Esophagus (tissue), 2 donors: ENCODE measurements at regions not wholly inside any gene's neighbourhood (a gene's known extent, or its start where the extent isn't known, plus 50 kb on each side); places are given as distances from the start of the nearest gene placed in this dataset.

Experiments used
- H3K27ac ChIP-seq, 2 donors: one replicate each; pipeline ENCODE4 v1.5.1; 2013; ENCODE audit warnings: low read depth in 2 of 2, mild to moderate bottlenecking in 2 of 2, inconsistent platforms in 1 of 2, low read length in 1 of 2, moderate library complexity in 1 of 2
- H3K27me3 ChIP-seq, 2 donors: one replicate each; pipeline ENCODE4 v1.6.1; 2013; ENCODE audit warnings: low read length in 2 of 2, control low read depth in 1 of 2, mild to moderate bottlenecking in 1 of 2; ENCODE audit not compliant: insufficient read depth in 2 of 2, control insufficient read depth in 1 of 2
- H3K36me3 ChIP-seq, 2 donors: one replicate each; pipeline ENCODE4 v1.6.1; 2013; ENCODE audit warnings: low read length in 1 of 2; ENCODE audit not compliant: control insufficient read depth in 2 of 2, insufficient read depth in 2 of 2
- H3K4me1 ChIP-seq, 2 donors: one replicate each; pipeline ENCODE4 v1.6.1; 2013; ENCODE audit warnings: low read length in 1 of 2; ENCODE audit not compliant: control insufficient read depth in 2 of 2, insufficient read depth in 2 of 2
- H3K4me3 ChIP-seq, 2 donors: one replicate each; pipeline ENCODE4 v1.5.1; 2013; ENCODE audit warnings: low read length in 2 of 2, mild to moderate bottlenecking in 2 of 2, low read depth in 1 of 2, moderate library complexity in 1 of 2
- H3K9me3 ChIP-seq, 2 donors: one replicate each; pipeline ENCODE4 v1.6.1; 2013; ENCODE audit warnings: mild to moderate bottlenecking in 2 of 2, low read depth in 1 of 2, low read length in 1 of 2, moderate library complexity in 1 of 2; ENCODE audit not compliant: control insufficient read depth in 2 of 2, insufficient read depth in 1 of 2
- WGBS, 2 donors: extraction: QIAGEN DNeasy Blood & Tissue Kit; methylation state at CpG; one replicate each; pipeline ENCODE4 v1.1.7; 2013; 5-methylcytosine and 5-hydroxymethylcytosine counted together
- donor health status: healthy with polysubstance abuse.
- donor health status: Bipolar disorder and iron deficiency.

GRCh38 chr6:10276106-10276505 lies 138.8 kb downstream of the TFAP2A start:
- Histone ChIP-seq H3K27me3 (no peaks in the 10 kb centered on the region), H3K36me3 (no peaks in the 10 kb centered on the region), H3K4me1 (no peaks in the 10 kb centered on the region), H3K27ac (no peak overlapping the region), H3K4me3 (no peak overlapping the region), H3K9me3 (no peaks in the 10 kb centered on the region)
- 67 to 77% methylated on average over 2 of the region's 2 CpGs for WGBS, 2 donors

GRCh38 chr6:10272591-10272990 lies 142.3 kb downstream of the TFAP2A start:
- no peak overlapping the region for H3K4me3 ChIP-seq
- H3K27me3 ChIP-seq = no peaks in the 10 kb centered on the region
- H3K36me3 ChIP-seq = no peaks in the 10 kb centered on the region
- H3K9me3 ChIP-seq = no peaks in the 10 kb centered on the region
- 65 to 69% methylated on average over 2 of the region's 2 CpGs for WGBS, 2 donors
- H3K27ac ChIP-seq = no peak overlapping the region
- H3K4me1 ChIP-seq = no peaks in the 10 kb centered on the region

- 50 to 52% methylated on average over 1 of the region's 1 CpG for WGBS, 2 donors
- no peaks in the 10 kb centered on the region for H3K4me1 ChIP-seq
- H3K9me3 ChIP-seq = no peaks in the 10 kb centered on the region
- no peak overlapping the region for H3K27ac ChIP-seq
- no peak overlapping the region for H3K4me3 ChIP-seq
- no peaks in the 10 kb centered on the region for H3K27me3 ChIP-seq
- H3K36me3 ChIP-seq = no peaks in the 10 kb centered on the region
These were observed 142.9 kb downstream of the TFAP2A start for GRCh38 chr6:10271982-10272381.

- H3K4me1 ChIP-seq = no peaks in the 10 kb centered on the region
- WGBS, 2 donors = 67 to 71% methylated on average over 6 of the region's 6 CpGs
- no peaks in the 10 kb centered on the region for H3K36me3 ChIP-seq
- no peak overlapping the region for H3K4me3 ChIP-seq
- H3K9me3 ChIP-seq = no peaks in the 10 kb centered on the region
- no peak overlapping the region for H3K27ac ChIP-seq
- H3K27me3 ChIP-seq = no peaks in the 10 kb centered on the region
These were observed 144.9 kb downstream of the TFAP2A start for GRCh38 chr6:10269814-10270472.

- H3K4me3 ChIP-seq = no peak overlapping the region
- WGBS, 2 donors = 36 to 49% methylated on average over 14 of the region's 14 CpGs
- no peaks in the 10 kb centered on the region for H3K27me3 ChIP-seq
- no peaks in the 10 kb centered on the region for H3K4me1 ChIP-seq
- H3K36me3 ChIP-seq = no peaks in the 10 kb centered on the region
- H3K27ac ChIP-seq = no peak overlapping the region
- no peaks in the 10 kb centered on the region for H3K9me3 ChIP-seq
These were observed 146.1 kb downstream of the TFAP2A start for GRCh38 chr6:10268611-10269310.

- Histone ChIP-seq H3K27me3 (no peaks in the 10 kb centered on the region), H3K36me3 (no peaks in the 10 kb centered on the region), H3K27ac (no peak overlapping the region), H3K4me1 (no peaks in the 10 kb centered on the region), H3K4me3 (no peak overlapping the region), H3K9me3 (no peaks in the 10 kb centered on the region)
- WGBS, 2 donors = 57 to 81% methylated on average over 4 of the region's 4 CpGs
These were observed 146.8 kb downstream of the TFAP2A start for GRCh38 chr6:10268111-10268510.

GRCh38 chr6:10266462-10266861 lies 148.4 kb downstream of the TFAP2A start:
- Histone ChIP-seq H3K9me3 (no peaks in the 10 kb centered on the region), H3K27me3 (no peaks in the 10 kb centered on the region), H3K4me1 (no peaks in the 10 kb centered on the region), H3K27ac (no peak overlapping the region), H3K4me3 (no peak overlapping the region), H3K36me3 (no peaks in the 10 kb centered on the region)
- WGBS, 2 donors = 68 to 87% methylated on average over 4 of the region's 4 CpGs

- Histone ChIP-seq H3K9me3 (no peaks in the 10 kb centered on the region), H3K4me3 (no peak overlapping the region), H3K4me1 (no peaks in the 10 kb centered on the region), H3K27me3 (no peaks in the 10 kb centered on the region), H3K36me3 (no peaks in the 10 kb centered on the region), H3K27ac (no peak overlapping the region)
- WGBS, 2 donors = 66 to 84% methylated on average over 2 of the region's 2 CpGs
These were observed 148.8 kb downstream of the TFAP2A start for GRCh38 chr6:10266061-10266460.

- H3K4me1 ChIP-seq = no peaks in the 10 kb centered on the region
- no peak overlapping the region for H3K27ac ChIP-seq
- no peak overlapping the region for H3K4me3 ChIP-seq
- H3K9me3 ChIP-seq = no peaks in the 10 kb centered on the region
- H3K27me3 ChIP-seq = no peaks in the 10 kb centered on the region
- H3K36me3 ChIP-seq = no peaks in the 10 kb centered on the region
- 82 to 87% methylated on average over 2 of the region's 2 CpGs for WGBS, 2 donors
These were observed 152.4 kb downstream of the TFAP2A start for GRCh38 chr6:10262505-10262904.

GRCh38 chr6:10259671-10260070 lies 155.2 kb downstream of the TFAP2A start:
- H3K27me3 ChIP-seq = no peaks in the 10 kb centered on the region
- no peak overlapping the region for H3K27ac ChIP-seq
- 55 to 60% methylated on average over 3 of the region's 3 CpGs for WGBS, 2 donors

More at GRCh38 chr6:10259671-10260070, 155.2 kb downstream of the TFAP2A start:
- H3K4me1 ChIP-seq = no peaks in the 10 kb centered on the region
- no peak overlapping the region for H3K4me3 ChIP-seq
- H3K36me3 ChIP-seq = no peaks in the 10 kb centered on the region
- no peaks in the 10 kb centered on the region for H3K9me3 ChIP-seq
